Smooth muscle cell (in vitro differentiated cells): ENCODE measurements at regions not wholly inside any gene's neighbourhood (a gene's known extent, or its start where the extent isn't known, plus 50 kb on each side); places are given as distances from the start of the nearest gene placed in this dataset.

Experiments used
- DNase-seq: peaks from one replicate; lab custom pipeline; 2025; ENCODE audit not compliant: unreplicated experiment; lab: John Stamatoyannopoulos, UW
- H2AFZ ChIP-seq: fragments of 200-600 bp; sonication (generic); 2 replicates; pipeline ENCODE4 v1.6.0; 2016; ENCODE audit warnings: antibody characterized with exemption, low read depth, mild to moderate bottlenecking
- H3F3A ChIP-seq: fragments of 200-600 bp; sonication (generic); 2 replicates; pipeline ENCODE4 v1.6.0; 2017; ENCODE audit warnings: antibody characterized with exemption, low read depth
- H3K27ac ChIP-seq: fragments of 200-600 bp; sonication (generic); 2 replicates; pipeline ENCODE4 v1.5.1; 2016; ENCODE audit warnings: low read depth, mild to moderate bottlenecking
- H3K27me3 ChIP-seq: fragments of 200-600 bp; sonication (generic); 2 replicates; pipeline ENCODE4 v1.6.1; 2016; ENCODE audit warnings: low read depth, mild to moderate bottlenecking
- H3K36me3 ChIP-seq: fragments of 200-600 bp; sonication (generic); 2 replicates; pipeline ENCODE4 v1.5.1; 2016; ENCODE audit warnings: low read depth
- H3K4me1 ChIP-seq: fragments of 200-600 bp; sonication (generic); 2 replicates; pipeline ENCODE4 v1.5.1; 2016; ENCODE audit warnings: low read depth
- H3K4me2 ChIP-seq: fragments of 200-600 bp; sonication (generic); 2 replicates; pipeline ENCODE4 v1.6.0; 2016; ENCODE audit warnings: mild to moderate bottlenecking
- H3K4me3 ChIP-seq: fragments of 200-600 bp; sonication (generic); 2 replicates; pipeline ENCODE4 v1.5.1; 2016; ENCODE audit warnings: mild to moderate bottlenecking
- H3K79me2 ChIP-seq: fragments of 200-600 bp; sonication (generic); 2 replicates; pipeline ENCODE4 v1.6.0; 2016; ENCODE audit warnings: low read depth, mild to moderate bottlenecking
- H3K9ac ChIP-seq: fragments of 200-600 bp; sonication (generic); 2 replicates; pipeline ENCODE4 v1.6.0; 2016; ENCODE audit warnings: low read depth
- H3K9me3 ChIP-seq: fragments of 200-600 bp; sonication (generic); replicated peaks from 2 replicates; pipeline ENCODE4 v1.5.1; 2016; ENCODE audit warnings: low read depth
- H4K20me1 ChIP-seq: fragments of 200-600 bp; sonication (generic); 2 replicates; pipeline ENCODE4 v1.6.0; 2016; ENCODE audit warnings: low read depth
- WGBS: methylation state at CpG from one replicate; pipeline ENCODE4 v1.1.7; 2016; ENCODE audit warnings: low lambda C conversion rate; 5-methylcytosine and 5-hydroxymethylcytosine counted together
- TF ChIP-seq, protein P1 (sequence below): fragments of 200-600 bp; sonication (generic); IDR thresholded peaks from 2 replicates; pipeline ENCODE4 v1.5.1; 2017; ENCODE audit warnings: borderline replicate concordance, mild to moderate bottlenecking, antibody characterized with exemption; ENCODE audit not compliant: insufficient read depth, poor library complexity, severe bottlenecking

GRCh38 chr1:72896256-72896655 is 613.9 kb upstream of the NEGR1 start:
- Histone ChIP-seq H3K9ac (no peak overlapping the region), H3F3A (no peaks in the 10 kb centered on the region), H3K79me2 (no peaks in the 10 kb centered on the region), H3K9me3 (no peaks in the 10 kb centered on the region), H3K4me3 (no peak overlapping the region), H3K4me2 (no peak overlapping the region), H3K4me1 (no peaks in the 10 kb centered on the region), H3K27ac (no peak overlapping the region), H3K36me3 (no peaks in the 10 kb centered on the region), H4K20me1 (no peaks in the 10 kb centered on the region), H3K27me3 (no peaks in the 10 kb centered on the region), H2AFZ (peak overlapping the region; percentile 60)
- TF ChIP-seq, protein P1, sequence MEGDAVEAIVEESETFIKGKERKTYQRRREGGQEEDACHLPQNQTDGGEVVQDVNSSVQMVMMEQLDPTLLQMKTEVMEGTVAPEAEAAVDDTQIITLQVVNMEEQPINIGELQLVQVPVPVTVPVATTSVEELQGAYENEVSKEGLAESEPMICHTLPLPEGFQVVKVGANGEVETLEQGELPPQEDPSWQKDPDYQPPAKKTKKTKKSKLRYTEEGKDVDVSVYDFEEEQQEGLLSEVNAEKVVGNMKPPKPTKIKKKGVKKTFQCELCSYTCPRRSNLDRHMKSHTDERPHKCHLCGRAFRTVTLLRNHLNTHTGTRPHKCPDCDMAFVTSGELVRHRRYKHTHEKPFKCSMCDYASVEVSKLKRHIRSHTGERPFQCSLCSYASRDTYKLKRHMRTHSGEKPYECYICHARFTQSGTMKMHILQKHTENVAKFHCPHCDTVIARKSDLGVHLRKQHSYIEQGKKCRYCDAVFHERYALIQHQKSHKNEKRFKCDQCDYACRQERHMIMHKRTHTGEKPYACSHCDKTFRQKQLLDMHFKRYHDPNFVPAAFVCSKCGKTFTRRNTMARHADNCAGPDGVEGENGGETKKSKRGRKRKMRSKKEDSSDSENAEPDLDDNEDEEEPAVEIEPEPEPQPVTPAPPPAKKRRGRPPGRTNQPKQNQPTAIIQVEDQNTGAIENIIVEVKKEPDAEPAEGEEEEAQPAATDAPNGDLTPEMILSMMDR = no peak
- DNase-seq = no peak

DNA sequence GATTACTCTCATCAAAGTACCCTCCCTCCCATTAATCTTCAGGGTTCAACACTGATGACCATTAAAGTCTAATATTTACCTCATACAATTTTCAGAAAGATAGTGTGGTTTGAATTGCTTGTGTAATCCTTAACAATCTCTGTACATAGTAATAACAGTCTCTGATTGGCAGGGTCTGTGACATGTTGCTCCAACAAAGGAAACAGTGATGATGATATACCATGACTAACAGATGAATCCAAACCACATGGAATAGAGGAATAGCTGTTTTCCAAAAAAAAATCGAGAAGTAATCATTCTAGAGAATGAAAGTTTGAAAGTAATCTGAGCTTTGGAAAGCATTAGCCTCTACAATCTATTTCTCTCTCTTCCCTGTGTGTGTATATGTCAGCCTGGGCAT is 610.1 kb upstream of the NEGR1 start:
- Histone ChIP-seq H3K27ac (peak overlapping the region; percentile 72), H3K9me3 (no peaks in the 10 kb centered on the region), H3F3A (no peaks in the 10 kb centered on the region), H3K27me3 (no peaks in the 10 kb centered on the region), H3K4me1 (no peaks in the 10 kb centered on the region), H3K36me3 (no peaks in the 10 kb centered on the region), H3K9ac (no peak overlapping the region), H3K4me2 (no peak overlapping the region), H3K79me2 (no peaks in the 10 kb centered on the region), H2AFZ (no peak overlapping the region), H3K4me3 (no peak overlapping the region), H4K20me1 (no peaks in the 10 kb centered on the region)
- DNase-seq = no peak
- TF ChIP-seq, protein P1 = no peak
- 52% methylated on average over 1 of the region's 1 CpG for WGBS

DNA sequence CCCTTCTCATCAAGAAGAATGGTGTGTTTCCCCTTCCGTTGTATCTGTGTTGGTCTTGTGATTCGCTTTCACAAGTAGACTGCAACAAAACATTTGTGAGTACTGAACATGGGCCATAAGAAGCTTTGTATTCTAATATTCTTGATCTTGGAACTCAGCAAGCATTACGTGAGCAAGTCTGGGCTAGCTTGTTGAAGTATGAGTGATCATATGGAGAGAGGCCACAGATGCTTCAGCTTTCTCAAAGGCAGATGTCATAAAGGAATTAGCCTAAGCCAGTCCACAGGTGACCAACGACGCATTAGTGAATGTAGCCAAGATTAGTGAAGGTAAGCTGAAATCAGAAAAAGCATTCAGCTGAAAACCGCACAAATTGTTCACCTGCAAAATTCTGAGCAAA is 609.6 kb upstream of the NEGR1 start:
- no peak overlapping the region for H3K4me2 ChIP-seq

GRCh38 chr1:72885841-72886240 is 603.5 kb upstream of the NEGR1 start:
- Histone ChIP-seq H4K20me1 (no peaks in the 10 kb centered on the region), H3K9ac (no peak overlapping the region), H3K4me2 (no peak overlapping the region), H2AFZ (no peak overlapping the region), H3K27me3 (no peaks in the 10 kb centered on the region), H3K4me1 (no peaks in the 10 kb centered on the region), H3K9me3 (no peaks in the 10 kb centered on the region), H3K27ac (no peak overlapping the region), H3F3A (no peaks in the 10 kb centered on the region), H3K4me3 (no peak overlapping the region), H3K36me3 (no peaks in the 10 kb centered on the region), H3K79me2 (no peaks in the 10 kb centered on the region)
- no peak for DNase-seq
- 88% methylated on average over 1 of the region's 1 CpG for WGBS
- TF ChIP-seq, protein P1 = no peak

More for the DNA sequence above, 609.6 kb upstream of the NEGR1 start:
- no peaks in the 10 kb centered on the region for H3K9me3 ChIP-seq
- TF ChIP-seq, protein P1 = no peak
- no peak overlapping the region for H2AFZ ChIP-seq
- no peaks in the 10 kb centered on the region for H4K20me1 ChIP-seq
- no peak for DNase-seq
- H3K9ac ChIP-seq = no peak overlapping the region
- peak overlapping the region; percentile 72 for H3K27ac ChIP-seq
- no peaks in the 10 kb centered on the region for H3K79me2 ChIP-seq
- no peak overlapping the region for H3K4me3 ChIP-seq
- H3K4me1 ChIP-seq = no peaks in the 10 kb centered on the region
- 79% methylated on average over 6 of the region's 6 CpGs for WGBS
- H3K36me3 ChIP-seq = no peaks in the 10 kb centered on the region
- H3F3A ChIP-seq = no peaks in the 10 kb centered on the region
- H3K27me3 ChIP-seq = no peaks in the 10 kb centered on the region
